Rectal smooth muscle tissue (tissue), 1 donor: ENCODE measurements at regions not wholly inside any gene's neighbourhood (a gene's known extent, or its start where the extent isn't known, plus 50 kb on each side); places are given as distances from the start of the nearest gene placed in this dataset.
"Not testable (repeated sequence)": the region's sequence is repeated elsewhere in the genome, so short reads cannot be mapped to it uniquely, and the experiment has no call there.

Experiments
- H3K27ac ChIP-seq: one replicate; pipeline ENCODE4 v1.7.0; 2013; ENCODE audit warnings: low read depth, low read length, inconsistent platforms
- H3K27me3 ChIP-seq: one replicate; pipeline ENCODE4 v1.7.0; 2013; ENCODE audit warnings: low read length; ENCODE audit not compliant: control insufficient read depth, insufficient read depth
- H3K36me3 ChIP-seq: one replicate; pipeline ENCODE4 v1.7.0; 2013; ENCODE audit warnings: low read length; ENCODE audit not compliant: control insufficient read depth, insufficient read depth
- H3K4me1 ChIP-seq: one replicate; pipeline ENCODE4 v1.7.0; 2013; ENCODE audit warnings: low read length; ENCODE audit not compliant: control insufficient read depth, insufficient read depth
- H3K4me3 ChIP-seq: one replicate; pipeline ENCODE4 v1.7.0; 2013; ENCODE audit warnings: low read length
- H3K9ac ChIP-seq: one replicate; pipeline ENCODE4 v1.7.0; 2013; ENCODE audit warnings: low read length

GRCh38 chr4:104549736-104550135 is 55.0 kb upstream of the CXXC4 start:
- Histone ChIP-seq H3K27ac (no peak overlapping the region), H3K4me1 (no peaks in the 10 kb centered on the region), H3K27me3 (no peaks in the 10 kb centered on the region), H3K4me3 (no peak overlapping the region), H3K9ac (no peak overlapping the region), H3K36me3 (no peaks in the 10 kb centered on the region)

- H3K27ac ChIP-seq, result no peak overlapping the region
These were observed 64.8 kb upstream of the CXXC4 start for GRCh38 chr4:104559502-104559901.

DNA sequence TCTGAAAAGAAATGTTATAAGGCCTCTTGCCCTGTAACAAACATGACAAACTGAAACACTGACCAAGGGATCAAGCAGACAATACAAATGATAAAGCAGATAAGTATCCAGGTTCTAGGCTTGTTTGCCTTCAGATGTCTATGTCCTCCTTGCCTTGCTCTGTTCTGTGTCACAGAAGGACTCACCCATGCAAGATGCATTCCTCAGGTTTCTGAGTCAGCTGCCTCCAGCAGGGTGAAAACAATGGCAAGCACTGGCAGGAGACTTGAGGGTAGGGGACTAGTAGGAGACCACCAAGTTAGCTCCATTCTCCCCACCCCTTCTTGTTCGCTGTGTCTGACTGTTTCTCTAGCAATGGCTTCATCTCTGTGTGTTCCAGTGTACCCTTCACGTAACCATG is 76.6 kb upstream of the CXXC4 start:
- H3K36me3 ChIP-seq, result no peaks in the 10 kb centered on the region
- no peaks in the 10 kb centered on the region for H3K4me1 ChIP-seq
- H3K27ac ChIP-seq, result no peak overlapping the region
- no peaks in the 10 kb centered on the region for H3K27me3 ChIP-seq
- H3K4me3 ChIP-seq, result no peak overlapping the region
- H3K9ac ChIP-seq, result no peak overlapping the region

More at GRCh38 chr4:104559502-104559901, 64.8 kb upstream of the CXXC4 start:
- Histone ChIP-seq H3K36me3 (no peaks in the 10 kb centered on the region), H3K9ac (no peak overlapping the region), H3K27me3 (no peaks in the 10 kb centered on the region), H3K4me1 (no peaks in the 10 kb centered on the region), H3K4me3 (no peak overlapping the region)

- Histone ChIP-seq H3K36me3 (no peaks in the 10 kb centered on the region), H3K4me1 (no peaks in the 10 kb centered on the region), H3K27ac (no peak overlapping the region), H3K4me3 (no peak overlapping the region), H3K9ac (no peak overlapping the region), H3K27me3 (no peaks in the 10 kb centered on the region)
These were observed 79.7 kb upstream of the CXXC4 start for GRCh38 chr4:104574371-104574770.

DNA sequence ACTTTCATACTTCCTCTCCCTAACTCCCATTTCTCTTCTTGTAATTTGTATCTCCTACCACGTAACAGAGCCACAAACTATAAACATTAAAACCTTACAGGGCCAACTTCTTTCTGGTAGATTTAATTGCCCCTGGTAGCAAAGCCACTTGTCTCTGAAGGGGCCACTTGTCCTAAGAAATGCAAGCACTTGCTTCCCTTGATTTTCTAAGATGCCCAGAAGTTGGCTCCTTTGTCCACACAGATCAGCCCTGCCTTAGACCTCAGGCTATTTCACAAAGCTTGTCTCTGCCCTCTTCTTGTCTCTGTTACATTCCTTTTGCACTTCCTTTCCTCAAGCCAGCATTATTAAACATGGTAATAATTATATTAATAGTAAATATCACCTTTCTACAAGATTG is 80.6 kb upstream of the CXXC4 start:
- Histone ChIP-seq H3K4me3 (no peak overlapping the region), H3K36me3 (no peaks in the 10 kb centered on the region), H3K9ac (no peak overlapping the region), H3K27me3 (no peaks in the 10 kb centered on the region), H3K27ac (no peak overlapping the region), H3K4me1 (no peaks in the 10 kb centered on the region)

DNA sequence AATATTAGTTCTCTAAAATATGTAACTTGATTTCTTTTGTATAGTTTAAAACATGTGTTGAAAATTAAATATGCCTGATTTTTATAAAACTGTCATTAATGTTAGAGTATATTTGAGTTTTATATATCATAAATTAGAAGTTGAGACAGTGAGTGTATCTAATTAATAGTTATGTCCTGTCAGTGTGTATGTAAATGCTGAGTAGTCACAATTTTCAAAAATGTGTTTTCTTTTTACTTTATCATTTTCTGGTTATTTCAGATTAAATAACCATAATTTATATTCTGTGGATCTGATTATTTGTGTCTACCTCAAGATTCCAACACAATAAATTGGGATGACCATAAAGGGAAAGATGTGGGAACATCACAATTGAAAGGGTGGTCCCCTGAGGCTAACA is 82.7 kb upstream of the CXXC4 start:
- no peak overlapping the region for H3K27ac ChIP-seq
- H3K27me3 ChIP-seq, result no peaks in the 10 kb centered on the region
- H3K4me3 ChIP-seq, result no peak overlapping the region
- H3K36me3 ChIP-seq, result no peaks in the 10 kb centered on the region
- H3K4me1 ChIP-seq, result no peaks in the 10 kb centered on the region
- no peak overlapping the region for H3K9ac ChIP-seq

DNA sequence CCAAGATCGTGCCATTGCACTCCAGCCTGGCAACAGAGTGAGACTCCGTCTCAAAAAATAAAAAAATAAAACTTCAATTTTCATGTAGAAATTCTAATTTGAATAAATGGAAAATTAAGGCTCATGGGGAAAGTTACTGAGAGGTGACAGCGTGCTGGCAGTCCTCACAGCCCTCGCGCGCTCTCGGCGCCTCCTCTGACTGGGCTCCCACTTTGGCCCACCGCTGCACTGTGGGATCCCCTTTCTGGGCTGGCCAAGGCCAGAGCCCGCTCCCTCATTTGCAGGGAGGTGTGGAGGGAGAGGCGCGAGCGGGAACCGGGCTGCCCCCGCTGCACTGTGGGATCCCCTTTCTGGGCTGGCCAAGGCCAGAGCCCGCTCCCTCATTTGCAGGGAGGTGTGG is 86.8 kb upstream of the CXXC4 start:
- H3K4me3 ChIP-seq, H3K36me3 ChIP-seq, H3K27ac ChIP-seq, H3K27me3 ChIP-seq, H3K4me1 ChIP-seq, H3K9ac ChIP-seq: not testable (repeated sequence)

DNA sequence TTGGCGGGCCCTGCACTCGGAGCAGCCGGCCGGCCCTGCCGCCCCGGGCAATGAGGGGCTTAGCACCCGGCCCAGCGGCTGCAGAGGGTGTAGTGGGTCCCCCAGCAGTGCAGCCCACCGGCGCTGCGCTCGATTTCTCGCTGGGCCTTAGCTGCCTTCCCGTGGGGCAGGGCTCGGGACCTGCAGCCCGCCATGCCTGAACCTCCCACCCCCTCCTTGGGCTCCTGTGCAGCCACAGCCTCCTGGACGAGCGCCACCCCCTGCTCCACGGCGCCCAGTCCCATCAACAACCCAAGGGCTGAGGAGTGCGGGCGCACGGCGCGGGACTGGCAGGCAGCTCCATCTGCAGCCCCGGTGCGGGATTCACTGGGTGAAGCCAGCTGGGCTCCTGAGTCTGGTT is 87.4 kb upstream of the CXXC4 start:
- not testable (repeated sequence) for H3K27me3 ChIP-seq, H3K4me3 ChIP-seq, H3K36me3 ChIP-seq, H3K27ac ChIP-seq, H3K4me1 ChIP-seq, H3K9ac ChIP-seq

- Histone ChIP-seq H3K36me3 (no peaks in the 10 kb centered on the region), H3K4me1 (peaks cover 21% of the 10 kb centered on the region), H3K27me3 (no peaks in the 10 kb centered on the region), H3K27ac (no peak overlapping the region), H3K4me3 (no peak overlapping the region), H3K9ac (no peak overlapping the region)
These were observed 94.7 kb upstream of the CXXC4 start for GRCh38 chr4:104589264-104589868.

GRCh38 chr4:104591510-104591911 is 96.8 kb upstream of the CXXC4 start:
- Histone ChIP-seq H3K27ac (peak overlapping the region; percentile 61), H3K9ac (no peak overlapping the region), H3K27me3 (no peaks in the 10 kb centered on the region), H3K36me3 (no peaks in the 10 kb centered on the region), H3K4me3 (no peak overlapping the region), H3K4me1 (peaks cover 21% of the 10 kb centered on the region)

DNA sequence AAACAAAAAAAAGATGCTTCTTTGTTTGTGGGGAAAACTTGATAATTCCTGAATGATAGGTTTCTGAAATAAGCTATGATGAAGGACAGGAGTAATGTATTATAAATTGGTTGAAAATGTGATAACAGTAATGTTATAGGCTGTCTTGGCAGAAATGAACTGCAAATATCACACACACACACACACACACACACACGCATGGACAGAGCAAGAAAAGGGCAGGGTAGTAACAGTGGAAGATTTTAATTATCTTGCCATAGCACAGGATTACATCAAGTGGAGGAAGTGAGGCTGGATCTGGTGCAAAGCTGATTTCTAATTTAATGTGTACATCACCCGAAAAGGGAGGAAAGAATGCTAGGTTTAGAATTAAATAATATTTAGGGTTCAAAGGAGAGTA is 97.5 kb upstream of the CXXC4 start:
- peak overlapping the region; percentile 61 for H3K27ac ChIP-seq

GRCh38 chr4:104593019-104593418 is 98.3 kb upstream of the CXXC4 start:
- peak overlapping the region; percentile 44 for H3K4me3 ChIP-seq
- peak overlapping the region; percentile 61 for H3K27ac ChIP-seq
- H3K4me1 ChIP-seq, result peaks cover 21% of the 10 kb centered on the region
- no peaks in the 10 kb centered on the region for H3K27me3 ChIP-seq
- no peak overlapping the region for H3K9ac ChIP-seq
- H3K36me3 ChIP-seq, result no peaks in the 10 kb centered on the region

More for the DNA sequence above, 97.5 kb upstream of the CXXC4 start:
- Histone ChIP-seq H3K36me3 (no peaks in the 10 kb centered on the region), H3K27me3 (no peaks in the 10 kb centered on the region), H3K4me1 (peaks cover 21% of the 10 kb centered on the region), H3K9ac (no peak overlapping the region), H3K4me3 (no peak overlapping the region)

- no peaks in the 10 kb centered on the region for H3K36me3 ChIP-seq
- no peak overlapping the region for H3K4me3 ChIP-seq
- H3K4me1 ChIP-seq, result peaks cover 19% of the 10 kb centered on the region
- H3K27ac ChIP-seq, result no peak overlapping the region
- H3K27me3 ChIP-seq, result no peaks in the 10 kb centered on the region
- H3K9ac ChIP-seq, result no peak overlapping the region
These were observed 101.5 kb upstream of the CXXC4 start for GRCh38 chr4:104596189-104596588.
